Fibroblast of pulmonary artery (primary cell): ENCODE measurements at regions not wholly inside any gene's neighbourhood (a gene's known extent, or its start where the extent isn't known, plus 50 kb on each side); places are given as distances from the start of the nearest gene placed in this dataset.

ENCODE experiments used
- DNase-seq: peaks from one replicate; pipeline ENCODE4 v3.0.0-alpha.2; 2010; ENCODE audit warnings: low read depth
- H3K4me3 ChIP-seq: replicated peaks from 2 replicates; pipeline ENCODE4 v1.5.1; 2011; ENCODE audit warnings: low read depth, mild to moderate bottlenecking, control low read depth, low read length, moderate library complexity
- CTCF ChIP-seq: IDR thresholded peaks from 2 replicates; pipeline ENCODE4 v1.5.1; 2011; ENCODE audit warnings: mild to moderate bottlenecking, control low read depth, low read length, inconsistent platforms; ENCODE audit errors: missing control alignments

DNA sequence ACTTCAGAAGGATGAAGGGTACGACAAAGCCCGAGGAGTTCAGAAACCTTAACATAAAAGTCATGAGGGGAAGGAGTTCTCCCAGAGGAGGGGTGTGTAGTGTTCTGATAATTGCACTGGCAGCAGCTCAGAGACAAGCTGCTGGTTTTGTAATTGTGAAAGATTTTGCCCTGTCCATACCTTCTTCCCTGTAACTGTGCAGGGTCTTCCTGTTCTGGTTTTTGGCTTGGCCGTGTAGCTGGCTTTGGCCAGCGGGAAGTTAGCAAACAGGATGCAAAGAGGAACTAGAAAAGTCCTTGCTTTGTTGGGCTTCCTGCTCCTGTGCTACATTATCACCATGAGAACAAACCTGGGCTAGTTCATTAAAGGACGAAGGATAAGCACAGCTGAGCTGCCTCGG, 160.8 kb downstream of the LPIN1 start:
- no peak for TF ChIP-seq CTCF
- no peak overlapping the region for H3K4me3 ChIP-seq
- no peak for DNase-seq

DNA sequence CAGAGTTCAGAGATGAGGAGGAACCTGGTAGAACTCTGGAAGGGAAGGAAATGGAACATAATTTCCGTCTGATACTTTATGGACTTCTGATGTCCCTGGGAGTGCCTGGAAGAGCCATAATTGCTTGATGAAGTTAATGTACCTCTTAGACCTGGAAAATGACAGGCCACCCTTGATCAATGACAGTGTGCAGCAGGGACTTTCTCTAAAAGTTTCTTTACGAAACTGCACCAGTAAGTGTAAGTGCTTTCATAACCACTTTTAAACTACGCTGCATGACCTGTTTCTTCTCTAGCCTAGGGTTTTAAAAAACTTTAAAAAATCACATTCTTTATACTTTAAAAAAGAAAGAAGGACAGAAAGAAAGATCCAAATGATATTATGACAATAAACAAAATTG, 164.5 kb downstream of the LPIN1 start:
- TF ChIP-seq CTCF: no peak
- no peak overlapping the region for H3K4me3 ChIP-seq
- DNase-seq: no peak

- no peak for DNase-seq
- no peak for TF ChIP-seq CTCF
- no peak overlapping the region for H3K4me3 ChIP-seq
Measured at GRCh38 chr2:11912980-11913379, 166.5 kb downstream of the LPIN1 start.

GRCh38 chr2:11914455-11914854, 168.0 kb downstream of the LPIN1 start:
- TF ChIP-seq CTCF: no peak
- H3K4me3 ChIP-seq: no peak overlapping the region
- no peak for DNase-seq

- H3K4me3 ChIP-seq: no peak overlapping the region
- no peak for TF ChIP-seq CTCF
- no peak for DNase-seq
Measured at GRCh38 chr2:11915650-11916049, 169.2 kb downstream of the LPIN1 start.

DNA sequence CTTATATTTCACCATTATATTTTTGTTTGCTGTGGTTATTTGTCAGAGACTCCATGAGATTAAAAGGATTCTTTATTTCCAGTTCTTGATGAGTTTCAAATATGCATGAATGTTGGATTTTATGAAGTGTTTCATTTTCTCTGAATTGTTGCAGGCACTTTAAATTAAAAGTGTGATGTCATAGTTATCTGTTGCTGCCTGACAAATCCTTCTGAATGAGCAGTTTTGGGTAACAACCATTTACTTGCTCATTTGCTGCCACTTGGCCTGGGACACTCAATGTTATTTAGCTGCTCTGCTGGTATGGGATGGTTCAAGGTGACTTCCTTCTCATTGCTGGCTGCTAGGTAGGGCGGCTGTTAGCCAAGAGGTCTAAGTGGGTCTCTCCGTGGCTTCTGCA, 173.5 kb downstream of the LPIN1 start:
- no peak for DNase-seq
- TF ChIP-seq CTCF: no peak
- H3K4me3 ChIP-seq: no peak overlapping the region

GRCh38 chr2:11920993-11921583, 174.7 kb downstream of the LPIN1 start:
- DNase-seq: no peak
- no peak overlapping the region for H3K4me3 ChIP-seq
- TF ChIP-seq CTCF: no peak
